ENCODE measurements at regions not wholly inside any gene's neighbourhood (a gene's known extent, or its start where the extent isn't known, plus 50 kb on each side); places are given as distances from the start of the nearest gene placed in this dataset.

- H3K4me1 Mint-ChIP-seq (ENCODE audit: low read depth) = no peaks in the 10 kb centered on the region
- H3K4me3 Mint-ChIP-seq = no peak overlapping the region
- intact Hi-C loops (cut with DNase I, micrococcal nuclease) = no loop called here
- H3K9me3 ChIP-seq (ENCODE audit: control insufficient read depth in 1 of 2, insufficient read depth in 1 of 2, low read length in 2 of 2) = peaks cover 0 to 5% of the 10 kb centered on the region in 2 experiments
- no peaks in the 10 kb centered on the region for H3K27me3 ChIP-seq (ENCODE audit: control insufficient read depth in 1 of 2, insufficient read depth in 2 of 2, low read length in 2 of 2)
- no peaks in the 10 kb centered on the region for H3K9me3 Mint-ChIP-seq
- H3K4me3 ChIP-seq (ENCODE audit: low read length) = no peak overlapping the region
- no peaks in the 10 kb centered on the region for H3K36me3 Mint-ChIP-seq (ENCODE audit: low read depth)
- ChIA-PET CTCF (no interaction called here), POLR2A (no interaction called here)
- no peaks in the 10 kb centered on the region for H3K36me3 ChIP-seq (ENCODE audit: insufficient read depth, low read length)
- no peak overlapping the region for H3K27ac Mint-ChIP-seq
- DNase-seq = peak in 1 of 14 experiments; percentile 4
- no peaks in the 10 kb centered on the region for H3K4me1 ChIP-seq (ENCODE audit: insufficient read depth, low read length)
- no peak for TF ChIP-seq CTCF (IDR thresholded peaks at IDR 0.05)
- ATAC-seq (ENCODE audit: poor library complexity) = no peak
- H3K27me3 Mint-ChIP-seq = peaks cover 5% of the 10 kb centered on the region
- H3K27ac ChIP-seq (ENCODE audit: low read depth in 1 of 2, low read length in 2 of 2) = no peak overlapping the region
Measured at GRCh38 chr2:128441341-128442052, 122.8 kb upstream of the HS6ST1 start.

- H3K4me3 Mint-ChIP-seq = no peak overlapping the region
- Histone ChIP-seq H3K27ac (ENCODE audit: low read depth in 1 of 2, low read length in 2 of 2) (no peak overlapping the region), H3K36me3 (ENCODE audit: insufficient read depth, low read length) (no peaks in the 10 kb centered on the region), H3K9me3 (ENCODE audit: control insufficient read depth in 1 of 2, insufficient read depth in 1 of 2, low read length in 2 of 2) (peaks cover 0 to 2% of the 10 kb centered on the region in 2 experiments), H3K27me3 (ENCODE audit: control insufficient read depth in 1 of 2, insufficient read depth in 2 of 2, low read length in 2 of 2) (no peaks in the 10 kb centered on the region), H3K4me1 (ENCODE audit: insufficient read depth, low read length) (no peaks in the 10 kb centered on the region), H3K4me3 (ENCODE audit: low read length) (no peak overlapping the region)
- H3K4me1 Mint-ChIP-seq (ENCODE audit: low read depth) = no peaks in the 10 kb centered on the region
- no peaks in the 10 kb centered on the region for H3K9me3 Mint-ChIP-seq
- TF ChIP-seq CTCF (IDR thresholded peaks at IDR 0.05) = no peak
- DNase-seq = peak in 1 of 14 experiments; percentile 2
- no peak overlapping the region for H3K27ac Mint-ChIP-seq
- POLR2A ChIA-PET = no interaction called here
- intact Hi-C loops (cut with DNase I, micrococcal nuclease) = no loop called here
- no peak for ATAC-seq (ENCODE audit: poor library complexity)
- no peaks in the 10 kb centered on the region for H3K36me3 Mint-ChIP-seq (ENCODE audit: low read depth)
- CTCF ChIA-PET = no interaction called here
- H3K27me3 Mint-ChIP-seq = peaks cover 5% of the 10 kb centered on the region
Measured at GRCh38 chr2:128442053-128442751, 123.5 kb upstream of the HS6ST1 start.

GRCh38 chr2:128442891-128443302 lies 124.2 kb upstream of the HS6ST1 start:
- POLR2A ChIA-PET = no interaction called here
- Mint-ChIP-seq H3K27me3 (peaks cover 5% of the 10 kb centered on the region), H3K4me3 (no peak overlapping the region), H3K27ac (no peak overlapping the region), H3K4me1 (ENCODE audit: low read depth) (no peaks in the 10 kb centered on the region), H3K36me3 (ENCODE audit: low read depth) (no peaks in the 10 kb centered on the region), H3K9me3 (no peaks in the 10 kb centered on the region)
- no peaks in the 10 kb centered on the region for H3K36me3 ChIP-seq (ENCODE audit: insufficient read depth, low read length)
- DNase-seq (peak in 1 of 14 experiments; percentile 2), ATAC-seq (ENCODE audit: poor library complexity) (no peak)
- TF ChIP-seq CTCF (IDR thresholded peaks at IDR 0.05) = no peak
- CTCF ChIA-PET = no interaction called here
- H3K4me3 ChIP-seq (ENCODE audit: low read length) = no peak overlapping the region
- no peaks in the 10 kb centered on the region for H3K27me3 ChIP-seq (ENCODE audit: control insufficient read depth in 1 of 2, insufficient read depth in 2 of 2, low read length in 2 of 2)
- H3K27ac ChIP-seq (ENCODE audit: low read depth in 1 of 2, low read length in 2 of 2) = no peak overlapping the region
- intact Hi-C loops (cut with DNase I, micrococcal nuclease) = no loop called here
- no peaks in the 10 kb centered on the region for H3K9me3 ChIP-seq (ENCODE audit: control insufficient read depth in 1 of 2, insufficient read depth in 1 of 2, low read length in 2 of 2)
- H3K4me1 ChIP-seq (ENCODE audit: insufficient read depth, low read length) = no peaks in the 10 kb centered on the region

All from CD4-positive, alpha-beta T cell (primary cell).